OCI-LY1 (cell line): ENCODE measurements at regions not wholly inside any gene's neighbourhood (a gene's known extent, or its start where the extent isn't known, plus 50 kb on each side); places are given as distances from the start of the nearest gene placed in this dataset.
"Not testable (repeated sequence)": the region's sequence is repeated elsewhere in the genome, so short reads cannot be mapped to it uniquely, and the experiment has no call there.

Experiments
- H2AFZ ChIP-seq: fragments of 200-600 bp; sonication (generic), shearing (Covaris generic); 2 replicates; pipeline ENCODE4 v1.6.0; 2014; ENCODE audit warnings: antibody characterized with exemption, mild to moderate bottlenecking, low read length
- H3F3A ChIP-seq: fragments of 200-600 bp; sonication (generic), shearing (Covaris generic); 2 replicates; pipeline ENCODE4 v1.6.0; 2014; ENCODE audit warnings: mild to moderate bottlenecking, antibody characterized with exemption, low read length, moderate library complexity; ENCODE audit not compliant: insufficient read depth
- H3K27ac ChIP-seq: fragments of 200-600 bp; sonication (generic); 2 replicates; pipeline ENCODE4 v1.5.1; 2014; ENCODE audit warnings: low read length, mixed run types, mild to moderate bottlenecking, low read depth; ENCODE audit not compliant: poor library complexity, severe bottlenecking
- H3K27me3 ChIP-seq: fragments of 200-600 bp; sonication (generic); 2 replicates; pipeline ENCODE4 v1.6.0; 2014; ENCODE audit warnings: antibody characterized with exemption, mild to moderate bottlenecking, low read length, moderate library complexity; ENCODE audit not compliant: insufficient read depth
- H3K36me3 ChIP-seq: fragments of 200-600 bp; sonication (generic); 2 replicates; pipeline ENCODE4 v1.6.1; 2014; ENCODE audit warnings: mild to moderate bottlenecking, antibody characterized with exemption, low read length, moderate library complexity, mixed read lengths; ENCODE audit not compliant: insufficient read depth
- H3K4me1 ChIP-seq: fragments of 200-600 bp; sonication (generic); 2 replicates; pipeline ENCODE4 v1.5.1; 2014; ENCODE audit warnings: mild to moderate bottlenecking, low read length, moderate library complexity; ENCODE audit not compliant: insufficient read depth, severe bottlenecking
- H3K4me2 ChIP-seq: fragments of 200-600 bp; sonication (generic), shearing (Covaris generic); 2 replicates; pipeline ENCODE4 v1.6.1; 2014; ENCODE audit warnings: low read length
- H3K4me3 ChIP-seq: fragments of 200-600 bp; sonication (generic); 2 replicates; pipeline ENCODE4 v1.5.1; 2014; ENCODE audit warnings: low read length, low read depth, mild to moderate bottlenecking, mixed read lengths; ENCODE audit not compliant: poor library complexity, severe bottlenecking
- H3K79me2 ChIP-seq: fragments of 200-600 bp; shearing (Covaris generic); 2 replicates; pipeline ENCODE4 v1.6.1; 2016; ENCODE audit warnings: mixed run types, low read length, mixed read lengths; ENCODE audit not compliant: insufficient read depth
- H3K9ac ChIP-seq: fragments of 200-600 bp; sonication (generic), shearing (Covaris generic); 2 replicates; pipeline ENCODE4 v1.6.1; 2014; ENCODE audit warnings: mild to moderate bottlenecking, low read length, mixed read lengths
- H3K9me2 ChIP-seq: fragments of 200-600 bp; sonication (generic), shearing (Covaris generic); 2 replicates; pipeline ENCODE4 v1.6.1; 2014; ENCODE audit warnings: low read depth, mild to moderate bottlenecking, low read length, mixed read lengths
- H3K9me3 ChIP-seq: fragments of 200-600 bp; shearing (Covaris generic); 2 replicates; pipeline ENCODE4 v1.6.1; 2014; ENCODE audit warnings: low read length, mixed read lengths
- H4K20me1 ChIP-seq: fragments of 200-600 bp; sonication (generic), shearing (Covaris generic); 2 replicates; pipeline ENCODE4 v1.6.0; 2016; ENCODE audit warnings: mild to moderate bottlenecking, low read length; ENCODE audit not compliant: insufficient read depth

DNA sequence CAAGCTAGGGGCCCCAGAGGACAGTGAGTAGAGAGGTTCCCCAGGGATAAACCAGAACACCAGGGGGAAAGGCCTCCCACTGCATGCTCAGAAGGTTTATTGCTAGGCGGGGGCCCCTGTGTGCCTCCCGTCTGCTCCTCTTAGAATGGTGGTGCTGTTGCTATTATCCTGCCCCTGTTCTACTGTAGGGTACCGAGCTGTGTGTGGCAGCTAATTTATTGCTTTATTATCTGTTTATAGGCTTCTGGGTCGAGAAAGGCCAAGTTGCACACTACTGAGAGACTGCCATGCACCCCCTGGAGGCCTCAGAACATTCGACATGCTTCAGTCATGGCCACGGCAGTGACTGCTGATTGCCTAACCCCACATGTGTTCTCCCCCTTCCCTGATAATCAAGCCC, 373.6 kb downstream of the ANAPC1 start:
- H2AFZ ChIP-seq, H4K20me1 ChIP-seq, H3K36me3 ChIP-seq, H3K9ac ChIP-seq, H3K79me2 ChIP-seq, H3F3A ChIP-seq, H3K4me3 ChIP-seq, H3K9me2 ChIP-seq, H3K4me1 ChIP-seq, H3K27me3 ChIP-seq, H3K27ac ChIP-seq, H3K9me3 ChIP-seq, H3K4me2 ChIP-seq: not testable (repeated sequence)

DNA sequence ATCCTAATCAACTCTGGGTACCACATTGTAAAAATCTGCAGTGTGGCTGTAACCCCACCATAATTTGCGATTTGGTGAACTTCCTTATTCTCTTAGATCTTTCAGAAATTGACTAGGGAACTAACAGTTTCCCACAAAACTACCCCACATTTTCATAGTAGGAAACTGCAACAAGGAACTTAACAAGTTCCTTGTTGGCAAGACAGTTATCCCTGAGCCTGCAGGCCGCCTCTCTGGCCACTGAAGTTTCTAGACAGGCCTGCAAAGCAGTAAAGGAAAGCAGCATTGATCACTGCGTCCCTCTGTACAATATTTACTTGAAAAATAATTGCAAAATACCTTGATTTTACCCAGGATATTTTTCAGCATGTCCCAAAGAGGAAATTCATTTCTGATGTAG, 372.9 kb downstream of the ANAPC1 start:
- H3K79me2 ChIP-seq, H3K9ac ChIP-seq, H3K36me3 ChIP-seq, H2AFZ ChIP-seq, H3F3A ChIP-seq, H3K4me3 ChIP-seq, H3K27me3 ChIP-seq, H4K20me1 ChIP-seq, H3K4me1 ChIP-seq, H3K9me2 ChIP-seq, H3K9me3 ChIP-seq, H3K4me2 ChIP-seq, H3K27ac ChIP-seq: not testable (repeated sequence)

DNA sequence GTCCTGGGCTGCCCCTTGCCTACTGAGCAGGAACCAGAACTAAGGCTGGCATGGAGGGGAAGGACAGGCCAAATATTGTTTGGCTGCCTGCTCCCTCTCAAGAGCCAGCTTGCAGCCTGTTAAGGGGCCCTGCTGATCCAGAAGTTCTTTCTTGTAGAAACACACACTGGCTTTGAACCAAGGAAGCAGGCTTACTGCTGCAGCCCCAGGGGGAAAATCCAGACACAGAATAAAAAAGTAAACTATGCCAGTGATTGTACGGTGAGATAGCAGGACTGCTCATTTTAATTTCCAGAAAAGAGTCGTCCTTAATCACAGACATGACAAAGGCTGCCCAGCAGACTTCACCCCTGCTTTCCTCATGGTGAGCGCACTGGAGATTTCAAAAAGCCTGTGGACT, 371.6 kb downstream of the ANAPC1 start:
- H3K9me3 ChIP-seq, H3K4me3 ChIP-seq, H3K4me1 ChIP-seq, H3K27ac ChIP-seq, H3F3A ChIP-seq, H4K20me1 ChIP-seq, H2AFZ ChIP-seq, H3K36me3 ChIP-seq, H3K27me3 ChIP-seq, H3K4me2 ChIP-seq, H3K9ac ChIP-seq, H3K9me2 ChIP-seq, H3K79me2 ChIP-seq: not testable (repeated sequence)

DNA sequence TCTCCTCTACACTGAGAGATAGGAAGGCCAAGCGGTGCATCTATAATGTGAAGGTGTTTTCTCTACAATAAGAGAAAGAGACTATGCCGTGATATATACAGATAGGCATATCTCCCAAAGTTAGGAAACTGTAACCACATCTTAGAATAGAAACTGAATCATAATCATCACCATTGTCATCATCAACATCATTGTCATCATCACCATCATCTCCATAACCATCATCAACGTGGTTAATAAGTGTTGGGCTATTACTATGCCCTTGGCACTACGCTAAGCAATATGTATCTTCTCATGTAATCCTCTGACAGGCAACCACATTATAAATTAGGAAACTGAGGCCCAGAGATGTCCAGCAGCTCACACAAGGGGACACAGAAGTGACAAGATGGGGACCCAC, 369.9 kb downstream of the ANAPC1 start:
- not testable (repeated sequence) for H3K4me2 ChIP-seq, H3K27ac ChIP-seq, H3K79me2 ChIP-seq, H3K36me3 ChIP-seq, H3F3A ChIP-seq, H2AFZ ChIP-seq, H3K27me3 ChIP-seq, H4K20me1 ChIP-seq, H3K9ac ChIP-seq, H3K9me3 ChIP-seq, H3K9me2 ChIP-seq, H3K4me3 ChIP-seq, H3K4me1 ChIP-seq

DNA sequence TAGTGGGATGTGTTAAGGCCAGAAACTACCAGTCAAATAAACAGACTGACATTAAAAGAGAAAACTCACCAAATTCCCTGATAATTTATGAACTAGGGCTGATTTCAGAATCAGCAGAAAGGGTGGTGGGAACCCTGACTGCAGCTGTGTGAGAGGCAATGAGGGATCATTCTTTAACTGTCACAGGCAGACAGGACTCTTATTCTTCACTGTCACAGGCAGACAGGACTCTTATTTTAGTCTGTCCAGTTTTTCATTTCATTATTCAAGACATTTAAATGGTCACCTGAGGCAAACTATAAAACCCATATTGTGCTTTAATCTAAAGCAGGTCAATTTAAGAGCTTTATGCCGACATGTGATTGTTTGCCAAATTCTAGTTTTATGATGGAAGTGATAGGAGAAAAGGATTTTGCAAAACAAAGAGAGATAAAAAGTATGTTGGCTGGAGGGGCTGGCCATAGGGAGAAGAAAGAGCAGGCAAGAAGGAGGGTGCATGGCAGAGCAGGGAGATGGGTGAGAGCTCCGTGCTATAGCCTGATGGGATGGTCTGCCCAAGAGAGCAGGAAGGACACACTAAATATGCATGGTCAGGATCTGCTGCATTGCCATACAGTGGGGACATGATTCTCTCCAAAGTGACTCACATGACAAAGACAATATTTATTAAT, 366.8 kb downstream of the ANAPC1 start:
- not testable (repeated sequence) for H4K20me1 ChIP-seq, H3K4me3 ChIP-seq, H3F3A ChIP-seq, H2AFZ ChIP-seq, H3K27me3 ChIP-seq, H3K4me2 ChIP-seq, H3K9me3 ChIP-seq, H3K36me3 ChIP-seq, H3K9ac ChIP-seq, H3K79me2 ChIP-seq, H3K27ac ChIP-seq, H3K4me1 ChIP-seq, H3K9me2 ChIP-seq

DNA sequence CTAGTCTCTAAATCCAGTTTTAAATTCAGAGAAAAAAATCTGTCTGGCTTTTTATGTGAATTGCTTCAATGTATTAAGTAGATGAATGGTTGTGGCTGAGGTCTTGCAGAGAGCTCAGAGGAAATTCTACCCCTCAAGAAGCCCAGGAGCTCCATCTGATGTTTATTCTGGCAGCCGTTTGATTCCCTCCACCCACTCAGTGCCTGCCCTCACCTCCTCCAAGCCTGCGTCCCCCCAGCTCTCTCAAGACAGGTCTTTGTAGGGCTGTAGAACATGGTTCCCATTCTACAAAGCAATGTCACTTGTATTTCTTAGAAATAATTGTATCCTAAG, 366.3 kb downstream of the ANAPC1 start:
- not testable (repeated sequence) for H3K4me3 ChIP-seq, H4K20me1 ChIP-seq, H3K9ac ChIP-seq, H2AFZ ChIP-seq, H3F3A ChIP-seq, H3K27me3 ChIP-seq, H3K27ac ChIP-seq, H3K9me2 ChIP-seq, H3K36me3 ChIP-seq, H3K79me2 ChIP-seq, H3K4me2 ChIP-seq, H3K9me3 ChIP-seq, H3K4me1 ChIP-seq
